Renal pelvis (tissue), 1 donor: ENCODE measurements at regions not wholly inside any gene's neighbourhood (a gene's known extent, or its start where the extent isn't known, plus 50 kb on each side); places are given as distances from the start of the nearest gene placed in this dataset.

ENCODE experiments used
- DNase-seq: peaks from one replicate; pipeline ENCODE4 v3.0.0-alpha.2; 2013

DNA sequence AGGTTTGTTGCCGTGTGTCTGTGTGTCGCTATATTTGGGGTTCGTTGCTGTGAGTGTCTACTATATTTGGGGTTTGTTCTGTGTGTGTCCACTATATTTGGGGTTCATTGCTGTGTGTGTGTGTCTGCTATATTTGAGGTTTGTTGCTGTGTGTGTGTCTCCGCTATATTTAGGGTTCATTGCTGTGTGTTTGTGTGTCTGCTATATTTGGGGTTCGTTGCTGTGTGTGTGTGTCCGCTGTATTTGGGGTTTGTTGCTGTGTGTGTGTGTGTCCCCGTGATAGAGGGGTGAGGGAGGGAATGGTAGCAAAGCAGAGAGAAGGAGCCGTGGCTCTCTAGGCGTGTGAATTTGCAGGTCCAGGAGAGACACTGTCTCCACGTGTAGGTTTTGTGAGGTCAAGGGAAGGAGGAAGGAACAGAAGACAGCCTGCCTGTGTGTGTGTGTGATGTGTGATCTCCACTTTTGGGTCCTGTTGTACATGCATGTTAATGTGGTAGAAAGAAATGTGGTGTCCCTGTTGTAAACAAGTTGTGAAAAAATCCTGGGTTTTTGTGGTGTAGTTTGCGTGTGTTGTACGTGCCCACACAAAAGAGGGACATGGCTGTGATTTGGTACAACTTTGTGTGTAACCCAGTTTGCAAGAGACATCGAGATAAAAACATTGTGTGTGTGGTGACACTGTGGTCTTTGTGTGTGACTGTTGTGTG, 56.3 kb upstream of the ECE1 start:
- no peak for DNase-seq

DNA sequence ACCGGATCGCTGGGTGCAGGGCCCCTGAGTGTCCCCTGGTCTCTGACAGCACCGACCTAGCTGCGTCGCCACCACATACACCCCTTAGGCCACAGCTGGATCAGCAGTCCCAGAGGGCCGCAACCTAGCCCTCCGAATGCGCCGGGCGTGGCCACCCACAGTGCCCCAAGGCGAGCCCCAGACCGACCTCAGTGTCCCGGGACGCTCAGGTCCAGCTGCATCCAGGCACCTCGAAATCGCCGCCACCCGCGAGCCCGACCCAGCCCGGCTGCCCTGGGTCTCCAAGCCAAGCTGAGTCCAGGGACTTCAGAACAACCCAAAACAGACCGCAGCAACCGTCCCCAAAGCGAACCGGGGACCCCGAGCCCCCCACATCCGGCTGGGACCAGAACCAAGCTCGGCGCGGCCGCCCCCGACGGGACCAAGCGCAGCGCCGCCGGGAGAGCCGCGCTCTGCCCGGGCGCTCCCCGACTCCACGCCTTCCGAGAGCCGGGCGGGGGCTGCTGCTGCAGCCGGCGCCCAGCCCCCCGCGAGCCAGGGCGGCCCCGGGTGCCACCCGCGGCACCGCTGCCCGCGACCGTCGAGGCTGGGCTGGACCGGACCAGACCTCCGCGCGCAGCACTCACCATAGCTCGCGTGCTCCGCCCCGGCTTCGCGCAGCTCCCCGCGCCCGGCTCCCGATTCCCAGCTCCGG, 54.6 kb upstream of the ECE1 start:
- DNase-seq, result no peak

DNA sequence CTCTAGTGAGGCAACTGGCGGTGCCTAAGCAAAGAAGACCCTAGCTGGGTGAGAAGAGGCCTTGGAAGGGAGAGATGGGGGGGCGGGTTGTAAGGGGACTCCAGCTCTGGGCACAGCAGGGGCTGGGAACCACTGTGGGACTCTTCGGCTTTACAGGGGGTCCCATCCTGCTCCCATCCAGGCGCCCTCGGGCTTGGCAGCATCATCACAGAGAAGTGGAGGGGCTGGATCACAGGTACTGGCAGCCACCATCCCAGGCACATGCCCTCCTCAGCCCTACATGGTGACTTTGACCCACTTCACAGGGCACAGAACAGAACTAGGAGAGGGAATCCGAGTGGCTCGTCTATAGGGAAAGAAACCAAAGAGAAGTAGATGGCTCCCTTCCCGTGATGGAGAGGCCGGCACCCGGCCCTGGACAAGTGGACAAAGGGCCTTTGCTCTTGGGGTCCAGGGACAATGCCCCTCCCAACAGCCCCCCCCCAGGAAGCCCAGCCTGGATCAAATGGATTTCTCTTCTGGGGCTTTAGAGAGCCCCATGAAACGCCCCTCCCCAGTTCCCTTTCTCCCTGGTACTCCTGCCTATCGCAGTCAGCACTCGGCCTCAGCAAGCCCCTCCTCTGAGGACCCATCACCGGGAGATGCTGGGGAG, 54.0 kb upstream of the ECE1 start:
- DNase-seq, result no peak

DNA sequence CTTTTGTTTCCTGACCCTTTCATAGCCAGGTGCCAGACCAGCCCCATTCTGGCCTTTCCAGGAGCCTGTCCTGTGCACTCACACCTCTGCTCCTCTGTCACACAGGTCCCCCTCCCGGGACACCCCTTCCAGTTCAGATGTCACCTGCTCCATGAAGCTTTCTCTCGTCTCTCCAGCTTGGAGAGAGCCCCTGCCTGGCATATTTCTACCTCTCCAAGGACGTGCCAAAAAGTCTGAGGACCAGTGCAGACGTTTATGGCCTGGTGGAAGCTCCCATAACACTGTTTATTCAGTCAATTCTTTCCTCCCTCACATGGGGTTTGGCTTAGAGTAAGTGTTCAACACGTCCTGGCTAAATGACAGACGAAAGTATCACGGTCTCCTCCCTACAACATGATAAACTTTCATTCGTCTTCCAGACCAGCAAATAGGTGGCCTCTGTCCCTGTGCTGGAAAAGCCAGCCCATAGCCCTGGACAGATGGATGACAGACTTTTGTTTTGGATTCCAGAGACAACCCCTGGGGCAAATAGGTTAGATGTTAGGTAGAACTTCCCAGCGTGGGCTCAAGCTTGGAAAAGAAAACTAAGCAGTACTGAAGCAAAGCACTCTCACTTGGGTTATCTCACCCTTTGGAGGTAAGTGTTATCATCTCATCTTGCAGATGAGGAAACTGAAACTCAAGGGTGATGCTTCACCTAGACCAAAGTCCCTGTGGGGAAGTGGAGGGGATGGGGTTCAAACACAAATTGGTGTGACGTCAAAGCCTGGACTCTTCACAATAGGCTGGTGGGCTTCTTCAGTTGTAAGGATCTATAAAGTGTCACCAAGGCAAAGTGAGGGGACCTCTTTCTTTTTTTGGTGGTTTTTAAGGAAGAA, 52.9 kb upstream of the ECE1 start:
- no peak for DNase-seq

DNA sequence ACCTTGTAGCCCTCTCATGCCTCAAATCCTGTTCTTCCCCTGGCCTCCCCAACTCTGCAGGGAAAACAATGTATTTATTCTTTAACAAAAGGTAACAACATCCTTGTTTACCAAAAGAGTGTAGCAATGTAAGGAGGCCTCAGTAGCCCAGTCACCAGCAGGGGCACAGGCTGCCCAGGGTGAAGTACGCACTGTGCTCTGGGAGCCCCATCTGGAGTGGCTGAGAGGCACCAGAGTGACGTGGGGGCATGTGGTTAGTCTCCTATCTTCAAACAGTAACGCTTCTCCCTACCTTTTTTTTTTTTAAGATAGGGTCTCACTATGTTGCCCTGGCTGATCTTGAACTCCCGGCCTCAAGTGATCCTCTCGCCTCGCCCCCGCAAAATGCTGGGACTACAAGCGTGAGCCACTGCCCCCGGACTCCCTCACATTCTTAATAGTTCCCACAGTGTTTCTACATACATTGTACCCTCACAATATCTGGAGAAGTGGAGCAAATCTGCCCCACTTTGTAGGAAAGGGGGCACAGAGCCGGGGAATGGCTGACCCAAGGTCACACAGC, 51.3 kb upstream of the ECE1 start:
- DNase-seq, result no peak

DNA sequence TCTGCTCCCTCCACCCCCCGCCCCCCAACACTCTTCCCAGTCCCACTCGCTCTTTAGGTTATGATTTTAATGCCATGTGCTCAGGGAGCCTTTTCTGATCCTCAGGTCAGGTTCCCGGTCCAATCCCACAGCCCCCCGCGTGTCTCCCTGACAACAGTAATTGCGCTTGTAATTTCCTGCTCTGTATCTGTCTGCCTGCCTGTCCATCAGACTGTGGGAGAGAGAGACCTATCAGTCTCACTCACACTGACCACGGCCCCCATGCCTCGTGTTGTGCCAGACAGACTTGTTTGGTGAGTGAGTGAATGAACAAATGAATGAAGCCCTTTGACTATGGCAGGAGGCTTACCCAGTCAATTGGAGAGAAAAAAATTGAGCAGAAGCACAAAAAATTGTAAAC, 50.8 kb upstream of the ECE1 start:
- no peak for DNase-seq

DNA sequence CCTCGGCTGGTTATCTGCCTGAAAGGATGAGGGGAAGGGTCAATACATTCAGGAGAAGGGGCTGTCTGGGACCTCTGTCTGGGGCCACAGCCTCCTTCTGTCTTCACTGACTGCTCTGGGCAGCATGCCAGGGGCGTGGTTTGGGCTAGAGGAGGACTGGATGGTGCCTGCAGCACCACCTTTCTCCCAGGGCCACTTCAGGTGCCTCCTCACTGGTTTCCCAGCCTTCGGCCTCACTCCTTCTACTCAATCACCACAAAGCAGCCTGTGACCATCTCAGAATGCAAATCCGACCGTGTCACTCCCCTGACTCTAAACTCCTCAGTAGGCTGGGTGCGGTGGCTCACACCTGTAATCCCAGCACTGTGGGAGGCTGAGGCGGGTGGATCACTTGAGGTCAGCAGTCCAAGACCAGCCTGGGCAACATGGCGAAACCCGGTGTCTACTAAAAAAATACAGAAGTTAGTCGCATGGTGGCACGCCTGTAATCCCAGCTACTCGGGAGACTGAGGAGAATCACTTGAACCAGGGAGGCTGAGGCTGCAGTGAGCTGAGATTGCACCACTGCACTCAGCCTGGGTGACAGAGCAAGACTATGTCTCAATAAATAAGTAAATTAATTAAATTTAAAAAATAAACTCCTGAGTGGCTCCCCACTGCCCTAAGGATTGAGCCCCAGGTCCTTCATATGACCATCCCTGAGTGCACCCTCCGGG, 50.1 kb upstream of the ECE1 start:
- no peak for DNase-seq
